Lower lobe of right lung (tissue), 2 donors: ENCODE measurements at regions not wholly inside any gene's neighbourhood (a gene's known extent, or its start where the extent isn't known, plus 50 kb on each side); places are given as distances from the start of the nearest gene placed in this dataset.
"Not testable (repeated sequence)": the region's sequence is repeated elsewhere in the genome, so short reads cannot be mapped to it uniquely, and the experiment has no call there.

Source experiments
- ATAC-seq, 2 donors: fragments of 200-7000 bp; cut with Tn5 transposase; one replicate each; pipeline ENCODE4 v1.9.1; 2020 to 2022; ENCODE audit warnings: mild to moderate bottlenecking in 2 of 2, moderate library complexity in 2 of 2
- DNase-seq: peaks from one replicate; pipeline ENCODE4 v3.0.0-alpha.2; 2020
- H3K27ac ChIP-seq: fragments of 200-600 bp; one replicate; pipeline ENCODE4 v1.8.0; 2022
- H3K27me3 ChIP-seq: fragments of 200-600 bp; one replicate; pipeline ENCODE4 v1.8.0; 2022; ENCODE audit warnings: low read depth
- H3K36me3 ChIP-seq: fragments of 200-600 bp; one replicate; pipeline ENCODE4 v1.8.0; 2022; ENCODE audit warnings: mild to moderate bottlenecking
- H3K4me1 ChIP-seq: fragments of 200-600 bp; one replicate; pipeline ENCODE4 v1.8.0; 2022
- H3K4me3 ChIP-seq: fragments of 200-600 bp; one replicate; pipeline ENCODE4 v1.8.0; 2022; ENCODE audit warnings: mild to moderate bottlenecking
- H3K9me3 ChIP-seq: fragments of 200-600 bp; one replicate; pipeline ENCODE4 v1.8.0; 2022
- CTCF ChIP-seq: fragments of 200-600 bp; IDR thresholded peaks from one replicate; pipeline ENCODE4 v1.8.0; 2022; ENCODE audit warnings: antibody characterized with exemption, mild to moderate bottlenecking
- intact Hi-C: fragments of 100-400 bp; cut with DNase I; formaldehyde crosslinking; loops from one replicate; pipeline ENCODE4 v1.11.0; 2022
- donor health status: DM: no; HTN: yes; CAD: no; lungs with severe emphysema.

DNA sequence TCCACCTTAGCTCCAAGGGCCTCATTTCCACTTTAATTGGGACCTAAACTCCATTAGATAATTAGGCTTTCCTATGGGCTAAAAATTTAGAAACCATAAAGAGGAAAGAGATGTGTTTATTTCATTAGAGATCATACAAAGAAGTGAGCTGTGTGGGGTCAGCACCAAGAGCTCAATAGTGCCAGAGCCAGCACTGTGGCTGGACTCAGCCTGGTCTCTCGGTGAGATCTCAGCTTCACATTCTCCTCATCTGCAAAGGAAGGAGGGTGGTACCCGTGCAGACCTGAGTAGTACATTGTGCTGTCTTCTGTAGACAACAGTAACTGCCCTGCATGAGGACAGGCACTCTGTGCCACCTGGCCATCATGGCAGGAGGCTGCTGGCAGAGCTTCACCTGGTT lies 136.1 kb upstream of the EPB41L4A start:
- no peaks in the 10 kb centered on the region for H3K27me3 ChIP-seq
- ATAC-seq (no peak), DNase-seq (no peak)
- no peak overlapping the region for H3K4me3 ChIP-seq
- no peaks in the 10 kb centered on the region for H3K4me1 ChIP-seq
- no peak for TF ChIP-seq CTCF
- intact Hi-C loops, result no loop called here
- H3K36me3 ChIP-seq, result no peaks in the 10 kb centered on the region
- H3K9me3 ChIP-seq, result no peaks in the 10 kb centered on the region
- H3K27ac ChIP-seq, result no peak overlapping the region

- H3K27me3 ChIP-seq, result no peaks in the 10 kb centered on the region
- H3K4me3 ChIP-seq, result no peak overlapping the region
- no peaks in the 10 kb centered on the region for H3K36me3 ChIP-seq
- no peak overlapping the region for H3K27ac ChIP-seq
- H3K4me1 ChIP-seq, result no peaks in the 10 kb centered on the region
- intact Hi-C loops, result no loop called here
- H3K9me3 ChIP-seq, result no peaks in the 10 kb centered on the region
- ATAC-seq (no peak), DNase-seq (no peak)
- TF ChIP-seq CTCF, result no peak
These were observed 136.6 kb upstream of the EPB41L4A start for GRCh38 chr5:112555691-112556090.

- H3K4me1 ChIP-seq, intact Hi-C loops, H3K9me3 ChIP-seq, DNase-seq, H3K36me3 ChIP-seq, ATAC-seq, H3K4me3 ChIP-seq, H3K27me3 ChIP-seq, H3K27ac ChIP-seq: not testable (repeated sequence)
These were observed 140.4 kb upstream of the EPB41L4A start for GRCh38 chr5:112559501-112559900.

- intact Hi-C loops, result no loop called here
- Histone ChIP-seq H3K36me3 (no peaks in the 10 kb centered on the region), H3K9me3 (peaks cover 3% of the 10 kb centered on the region), H3K4me1 (no peaks in the 10 kb centered on the region), H3K4me3 (no peak overlapping the region), H3K27me3 (no peaks in the 10 kb centered on the region), H3K27ac (no peak overlapping the region)
- no peak for TF ChIP-seq CTCF
- DNase-seq (no peak), ATAC-seq (no peak)
These were observed 141.3 kb upstream of the EPB41L4A start for GRCh38 chr5:112560371-112560770.

- intact Hi-C loops, result no loop called here
- no peaks in the 10 kb centered on the region for H3K4me1 ChIP-seq
- no peaks in the 10 kb centered on the region for H3K36me3 ChIP-seq
- no peak overlapping the region for H3K4me3 ChIP-seq
- DNase-seq (no peak), ATAC-seq (no peak)
- H3K9me3 ChIP-seq, result peaks cover 3% of the 10 kb centered on the region
- H3K27ac ChIP-seq, result no peak overlapping the region
- no peaks in the 10 kb centered on the region for H3K27me3 ChIP-seq
- no peak for TF ChIP-seq CTCF
These were observed 144.2 kb upstream of the EPB41L4A start for GRCh38 chr5:112563169-112563826.

GRCh38 chr5:112566251-112566650 lies 147.2 kb upstream of the EPB41L4A start:
- Histone ChIP-seq H3K9me3 (peaks cover 3% of the 10 kb centered on the region), H3K36me3 (no peaks in the 10 kb centered on the region), H3K27ac (no peak overlapping the region), H3K4me3 (no peak overlapping the region), H3K4me1 (no peaks in the 10 kb centered on the region), H3K27me3 (no peaks in the 10 kb centered on the region)
- intact Hi-C loops, result no loop called here
- ATAC-seq (no peak), DNase-seq (no peak)
- TF ChIP-seq CTCF, result no peak
